SK-N-SH (cell line): ENCODE measurements at regions not wholly inside any gene's neighbourhood (a gene's known extent, or its start where the extent isn't known, plus 50 kb on each side); places are given as distances from the start of the nearest gene placed in this dataset.

Experiments used
- CTCF ChIA-PET: fragments of 300-600, 350-600 bp; formaldehyde crosslinking; extraction: SDS; loops from one replicate; lab custom pipeline; 2021; lab: Yijun Ruan, JAX
- POLR2A ChIA-PET: fragments of 350-600 bp; sonication (Branson Sonifier 250); formaldehyde crosslinking; extraction: SDS; loops from one replicate; lab custom pipeline; 2020; ENCODE audit warnings: antibody characterized with exemption, inconsistent platforms; lab: Yijun Ruan, JAX
- DNase-seq: peaks from one replicate; pipeline ENCODE4 v3.0.0; 2012
- H2AFZ ChIP-seq: fragments of 200-600 bp; sonication (generic); 2 replicates; pipeline ENCODE4 v1.8.1; 2016; ENCODE audit warnings: antibody characterized with exemption, mild to moderate bottlenecking, low read depth
- H3F3A ChIP-seq: fragments of 200-600 bp; sonication (generic); replicated peaks from 2 replicates; pipeline ENCODE3; 2016; ENCODE audit warnings: antibody characterized with exemption, mild to moderate bottlenecking; ENCODE audit not compliant: insufficient read depth
- H3K27ac ChIP-seq, 2 experiments: fragments of 200-500 bp in 1 of 2; fragments of 200-600 bp in 1 of 2; sonication (Bioruptor generic) in 1 of 2; sonication (generic), shearing (Covaris generic) in 1 of 2; 2 replicates each; pipeline versions ENCODE4 v1.5.1 to v1.6.1; 2014 to 2016; ENCODE audit warnings: low read depth in 2 of 2, inconsistent platforms in 1 of 2, low read length in 1 of 2, mild to moderate bottlenecking in 1 of 2, mixed read lengths in 1 of 2
- H3K27me3 ChIP-seq: fragments of 200-600 bp; sonication (generic), shearing (Covaris generic); 2 replicates; pipeline ENCODE4 v1.6.1; 2016; ENCODE audit warnings: mixed run types; ENCODE audit not compliant: insufficient read depth
- H3K36me3 ChIP-seq, 2 experiments: fragments of 200-500 bp in 1 of 2; fragments of 200-600 bp in 1 of 2; sonication (Bioruptor generic) in 1 of 2; sonication (generic) in 1 of 2; replicated peaks in 1 of 2; 2 replicates each; pipeline versions ENCODE3 to v1.5.1; 2014 to 2016; ENCODE audit warnings: low read length in 1 of 2, mild to moderate bottlenecking in 1 of 2; ENCODE audit not compliant: insufficient read depth in 2 of 2, control insufficient read depth in 1 of 2
- H3K4me1 ChIP-seq, 2 experiments: fragments of 200-500 bp in 1 of 2; fragments of 200-600 bp in 1 of 2; sonication (Bioruptor generic) in 1 of 2; sonication (generic), shearing (Covaris generic) in 1 of 2; 2 replicates each; pipeline versions ENCODE4 v1.5.1 to v1.6.1; 2014 to 2016; ENCODE audit warnings: low read depth in 1 of 2, low read length in 1 of 2, mixed run types in 1 of 2; ENCODE audit not compliant: insufficient read depth in 2 of 2, control insufficient read depth in 1 of 2
- H3K4me2 ChIP-seq: fragments of 200-600 bp; sonication (generic), shearing (Covaris generic); 2 replicates; pipeline ENCODE4 v1.6.1; 2017; ENCODE audit warnings: mixed run types
- H3K4me3 ChIP-seq, 2 experiments: fragments of 200-500 bp in 1 of 2; fragments of 200-600 bp in 1 of 2; sonication (Bioruptor generic) in 1 of 2; sonication (generic), shearing (Covaris generic) in 1 of 2; 2 replicates each; pipeline versions ENCODE4 v1.5.1 to v1.8.1; 2014 to 2016; ENCODE audit warnings: low read depth in 2 of 2, inconsistent platforms in 1 of 2, low read length in 1 of 2, mild to moderate bottlenecking in 1 of 2, mixed read lengths in 1 of 2, moderate library complexity in 1 of 2
- H3K79me2 ChIP-seq: fragments of 200-600 bp; sonication (generic); 2 replicates; pipeline ENCODE4 v1.8.1; 2017; ENCODE audit warnings: mild to moderate bottlenecking; ENCODE audit not compliant: insufficient read depth
- H3K9ac ChIP-seq: fragments of 200-600 bp; sonication (generic); 2 replicates; pipeline ENCODE4 v1.6.1; 2017; ENCODE audit warnings: mixed run types
- H3K9me2 ChIP-seq: fragments of 200-600 bp; sonication (generic); 2 replicates; pipeline ENCODE4 v1.6.1; 2017; ENCODE audit warnings: mixed run types
- H3K9me3 ChIP-seq: fragments of 200-600 bp; sonication (generic); 2 replicates; pipeline ENCODE4 v1.6.1; 2017; ENCODE audit warnings: mixed run types, mild to moderate bottlenecking, moderate library complexity
- H4K20me1 ChIP-seq: fragments of 200-600 bp; sonication (generic); 2 replicates; pipeline ENCODE4 v1.6.1; 2017; ENCODE audit warnings: mild to moderate bottlenecking, mixed run types; ENCODE audit not compliant: insufficient read depth
- ELF1 ChIP-seq: IDR thresholded peaks from 2 replicates; pipeline ENCODE4 v1.4.0; 2012
- EP300 ChIP-seq, 2 experiments: IDR thresholded peaks; 2 replicates each; pipeline versions ENCODE4 v1.4.0 to v1.6.1; 2012; ENCODE audit warnings: borderline replicate concordance in 1 of 2, low read depth in 1 of 2, low read length in 1 of 2
- EZH2phosphoT487 ChIP-seq: fragments of 200-600 bp; sonication (generic); IDR thresholded peaks from 2 replicates; pipeline ENCODE4 v1.6.1; 2017; ENCODE audit warnings: low read depth, mixed run types, mild to moderate bottlenecking, antibody characterized with exemption, moderate library complexity, borderline replicate concordance
- FOSL2 ChIP-seq: IDR thresholded peaks from 2 replicates; pipeline ENCODE4 v1.4.0; 2012; ENCODE audit warnings: low read depth, mild to moderate bottlenecking, moderate library complexity, borderline replicate concordance
- FOXM1 ChIP-seq: IDR thresholded peaks from 2 replicates; pipeline ENCODE4 v1.4.0; 2012; ENCODE audit warnings: low read depth, mild to moderate bottlenecking
- IRF3 ChIP-seq: fragments of 150-350 bp; IDR thresholded peaks from 2 replicates; pipeline ENCODE4 v1.6.1; 2016; ENCODE audit warnings: mild to moderate bottlenecking, low read depth, low read length
- JUND ChIP-seq: IDR thresholded peaks from 2 replicates; pipeline ENCODE4 v1.4.0; 2012
- NFIC ChIP-seq: IDR thresholded peaks from 2 replicates; pipeline ENCODE4 v1.4.0; 2012; ENCODE audit warnings: borderline replicate concordance
- PBX3 ChIP-seq: IDR thresholded peaks from 2 replicates; pipeline ENCODE4; 2012
- RAD21 ChIP-seq: IDR thresholded peaks from 2 replicates; pipeline ENCODE4 v1.6.1; 2012; ENCODE audit warnings: mild to moderate bottlenecking, low read length
- RCOR1 ChIP-seq: fragments of 150-350 bp; IDR thresholded peaks from 2 replicates; pipeline ENCODE4 v1.6.1; 2017; ENCODE audit warnings: antibody characterized with exemption, low read length
- RFX5 ChIP-seq: IDR thresholded peaks from 2 replicates; pipeline ENCODE4 v1.6.1; 2012; ENCODE audit warnings: mild to moderate bottlenecking, improper control_type of control experiment, low read length
- RXRA ChIP-seq: IDR thresholded peaks from 2 replicates; pipeline ENCODE4 v1.4.0; 2012; ENCODE audit warnings: low read depth, mild to moderate bottlenecking, borderline replicate concordance
- SMC3 ChIP-seq: IDR thresholded peaks from 2 replicates; pipeline ENCODE4 v1.6.1; 2012; ENCODE audit warnings: low read depth, low read length, improper control_type of control experiment
- TAF1 ChIP-seq: IDR thresholded peaks from 2 replicates; pipeline ENCODE4 v1.6.1; 2012; ENCODE audit warnings: low read depth, mild to moderate bottlenecking, low read length, moderate library complexity, borderline replicate concordance
- TCF12 ChIP-seq: IDR thresholded peaks from 2 replicates; pipeline ENCODE4 v1.4.0; 2012
- TEAD4 ChIP-seq: IDR thresholded peaks from 2 replicates; pipeline ENCODE4 v1.4.0; 2012; ENCODE audit warnings: mild to moderate bottlenecking, borderline replicate concordance; ENCODE audit not compliant: insufficient read depth
- USF1 ChIP-seq: IDR thresholded peaks from 2 replicates; pipeline ENCODE4 v1.4.0; 2012; ENCODE audit warnings: low read depth, borderline replicate concordance
- USF2 ChIP-seq: fragments of 150-350 bp; IDR thresholded peaks from 2 replicates; pipeline ENCODE4 v1.6.1; 2017; ENCODE audit warnings: antibody characterized with exemption, low read length, low read depth, borderline replicate concordance
- YY1 ChIP-seq: IDR thresholded peaks from 2 replicates; pipeline ENCODE4 v1.4.0; 2012; ENCODE audit warnings: low read depth, mild to moderate bottlenecking
- WGBS: methylation state at CpG from one replicate; pipeline ENCODE4 v1.1.6; 2017; ENCODE audit warnings: low lambda C conversion rate; 5-methylcytosine and 5-hydroxymethylcytosine counted together

GRCh38 chr7:79534128-79534527 is 80.7 kb upstream of the MAGI2 start:
- no peaks in the 10 kb centered on the region for H3K79me2 ChIP-seq
- POLR2A ChIA-PET = no interaction called here
- CTCF ChIA-PET = no interaction called here
- H3K9me2 ChIP-seq = no peaks in the 10 kb centered on the region
- TF ChIP-seq ELF1 = no peak
- TF ChIP-seq YY1 = no peak
- TF ChIP-seq EZH2phosphoT487 = no peak
- no peak for TF ChIP-seq PBX3
- no peak for TF ChIP-seq EP300 (IDR thresholded peaks at IDR 0.05; ENCODE audit: borderline replicate concordance in 1 of 2, low read depth in 1 of 2, low read length in 1 of 2)
- no peak for TF ChIP-seq RAD21
- no peak for TF ChIP-seq RFX5
- TF ChIP-seq IRF3 = no peak
- TF ChIP-seq USF2 = no peak
- TF ChIP-seq TCF12 = no peak
- TF ChIP-seq FOXM1 = no peak
- no peak for TF ChIP-seq JUND
- no peak for TF ChIP-seq RXRA
- TF ChIP-seq TAF1 = no peak
- TF ChIP-seq USF1 = no peak
- TF ChIP-seq FOSL2 = no peak
- TF ChIP-seq NFIC = no peak
- TF ChIP-seq TEAD4 = no peak
- TF ChIP-seq RCOR1 = no peak
- no peak for TF ChIP-seq SMC3
- TF ChIP-seq, all 33 proteins: peak for 0
- DNase-seq = no peak
- no peak overlapping the region for H2AFZ ChIP-seq
- WGBS = 39% methylated on average over 1 of the region's 1 CpG
- no peaks in the 10 kb centered on the region for H3K27me3 ChIP-seq
- H3K27ac ChIP-seq = no peak overlapping the region
- no peaks in the 10 kb centered on the region for H3F3A ChIP-seq
- H3K4me3 ChIP-seq = no peak overlapping the region
- H3K36me3 ChIP-seq = no peaks in the 10 kb centered on the region
- H3K4me1 ChIP-seq = no peaks in the 10 kb centered on the region; a peak in 2 of 4 replicates
- no peak overlapping the region for H3K4me2 ChIP-seq
- no peaks in the 10 kb centered on the region for H3K9me3 ChIP-seq
- H3K9ac ChIP-seq = no peak overlapping the region
- no peaks in the 10 kb centered on the region for H4K20me1 ChIP-seq
